CD14-positive monocyte (primary cell): ENCODE measurements at regions not wholly inside any gene's neighbourhood (a gene's known extent, or its start where the extent isn't known, plus 50 kb on each side); places are given as distances from the start of the nearest gene placed in this dataset.
A peak's percentile ranks its signal among the peaks of the same experiment; 100 is the strongest.

Experiments
- DNase-seq, 3 donors: peaks; one replicate each; pipeline ENCODE4 v3.0.0-alpha.2; 2011 to 2022
- H2AFZ ChIP-seq: 2 replicates; pipeline ENCODE4 v1.6.0; 2012; ENCODE audit warnings: mild to moderate bottlenecking, low read depth, low read length, inconsistent platforms; ENCODE audit not compliant: insufficient read depth, poor library complexity, severe bottlenecking
- H3K27ac ChIP-seq, 2 donors: 1 replicate in 1 of 2; 2 replicates in 1 of 2; pipeline ENCODE4 v1.5.1; 2012 to 2013; ENCODE audit warnings: low read length in 2 of 2, control low read depth in 1 of 2, inconsistent platforms in 1 of 2, low read depth in 1 of 2, mild to moderate bottlenecking in 1 of 2
- H3K27me3 ChIP-seq, 2 donors: one replicate each; pipeline versions ENCODE4 v1.6.0 to v1.6.1; 2011 to 2013; ENCODE audit warnings: low read length in 2 of 2; ENCODE audit not compliant: control insufficient read depth in 2 of 2, insufficient read depth in 2 of 2
- H3K36me3 ChIP-seq, 2 donors: replicated peaks in 1 of 2; 1 replicate in 1 of 2; 2 replicates in 1 of 2; pipeline versions ENCODE4 v1.5.1 to v1.6.1; 2012 to 2013; ENCODE audit warnings: low read length in 2 of 2, control low read depth in 1 of 2, inconsistent platforms in 1 of 2, mild to moderate bottlenecking in 1 of 2; ENCODE audit not compliant: insufficient read depth in 2 of 2, control insufficient read depth in 1 of 2
- H3K4me1 ChIP-seq, 2 donors: 1 replicate in 1 of 2; 2 replicates in 1 of 2; pipeline versions ENCODE4 v1.5.1 to v1.6.1; 2012 to 2013; ENCODE audit warnings: low read length in 2 of 2, control low read depth in 1 of 2, inconsistent platforms in 1 of 2, mild to moderate bottlenecking in 1 of 2, moderate library complexity in 1 of 2; ENCODE audit not compliant: insufficient read depth in 2 of 2, control insufficient read depth in 1 of 2
- H3K4me2 ChIP-seq: replicated peaks from 2 replicates; pipeline ENCODE3; 2012; ENCODE audit warnings: low read length, moderate library complexity, mild to moderate bottlenecking; ENCODE audit not compliant: poor library complexity, severe bottlenecking; ENCODE audit errors: extremely low read depth
- H3K4me3 ChIP-seq, 3 experiments: fragments of 200-600 bp in 1 of 3; sonication (generic) in 1 of 3; replicated peaks in 1 of 3; 1 replicate in 2 of 3; 2 replicates in 1 of 3; pipeline ENCODE4 v1.5.1; 2011 to 2013; ENCODE audit warnings: low read length in 3 of 3, mild to moderate bottlenecking in 3 of 3, control low read depth in 2 of 3, low read depth in 2 of 3, inconsistent platforms in 1 of 3, moderate library complexity in 1 of 3
- H3K79me2 ChIP-seq: 2 replicates; pipeline ENCODE4 v1.6.0; 2012; ENCODE audit warnings: mild to moderate bottlenecking, control low read depth, inconsistent platforms, low read length, moderate library complexity; ENCODE audit not compliant: insufficient read depth
- H3K9ac ChIP-seq: 2 replicates; pipeline ENCODE4 v1.6.0; 2017; ENCODE audit warnings: low read length, mild to moderate bottlenecking; ENCODE audit not compliant: insufficient read depth, poor library complexity, severe bottlenecking
- H3K9me3 ChIP-seq, 2 donors: replicated peaks in 1 of 2; 1 replicate in 1 of 2; 2 replicates in 1 of 2; pipeline versions ENCODE4 v1.5.1 to v1.6.1; 2012 to 2013; ENCODE audit warnings: low read length in 2 of 2, control low read depth in 1 of 2; ENCODE audit not compliant: control insufficient read depth in 1 of 2, insufficient read depth in 1 of 2
- H4K20me1 ChIP-seq: 2 replicates; pipeline ENCODE4 v1.6.0; 2012; ENCODE audit warnings: mild to moderate bottlenecking, low read length, control low read depth, moderate library complexity; ENCODE audit not compliant: insufficient read depth
- H3K27ac Mint-ChIP-seq, 7 donors: one replicate each; pipeline ENCODE4 v1.8.0; 2020; ENCODE audit warnings: mild to moderate bottlenecking in 7 of 7, mixed read lengths in 7 of 7, moderate library complexity in 6 of 7, inconsistent platforms in 2 of 7
- H3K27me3 Mint-ChIP-seq, 3 donors: one replicate each; pipeline ENCODE4 v1.8.0; 2021 to 2022; ENCODE audit warnings: low read depth in 3 of 3, mild to moderate bottlenecking in 3 of 3, mixed read lengths in 3 of 3, moderate library complexity in 3 of 3, inconsistent platforms in 1 of 3
- H3K36me3 Mint-ChIP-seq, 2 donors: one replicate each; pipeline ENCODE4 v1.8.0; 2020; ENCODE audit warnings: mixed read lengths in 2 of 2, inconsistent platforms in 1 of 2, mild to moderate bottlenecking in 1 of 2
- H3K4me1 Mint-ChIP-seq: one replicate; pipeline ENCODE4 v1.8.0; 2020; ENCODE audit warnings: mild to moderate bottlenecking, mixed read lengths
- H3K4me3 Mint-ChIP-seq, 2 donors: one replicate each; pipeline ENCODE4 v1.8.0; 2020; ENCODE audit warnings: mild to moderate bottlenecking in 2 of 2, mixed read lengths in 2 of 2, moderate library complexity in 1 of 2
- H3K9me3 Mint-ChIP-seq, 7 donors: one replicate each; pipeline ENCODE4 v1.8.0; 2020 to 2022; ENCODE audit warnings: mixed read lengths in 7 of 7, mild to moderate bottlenecking in 6 of 7, moderate library complexity in 6 of 7, inconsistent platforms in 2 of 7
- WGBS: methylation state at CpG from one replicate; pipeline ENCODE4 v1.1.5; 2013; ENCODE audit warnings: missing lambda C conversion rate; ENCODE audit not compliant: insufficient coverage; 5-methylcytosine and 5-hydroxymethylcytosine counted together
- intact Hi-C, 2 donors: fragments of 100-400 bp; cut with micrococcal nuclease; formaldehyde crosslinking; loops; one replicate each; pipeline versions ENCODE4 v1.15.0 to v1.15.1; 2023
- TF ChIP-seq, protein P1 (sequence below): fragments of 200-600 bp; IDR thresholded peaks from one replicate; pipeline ENCODE4 v1.8.0; 2022; ENCODE audit warnings: antibody characterized with exemption, mild to moderate bottlenecking

DNA sequence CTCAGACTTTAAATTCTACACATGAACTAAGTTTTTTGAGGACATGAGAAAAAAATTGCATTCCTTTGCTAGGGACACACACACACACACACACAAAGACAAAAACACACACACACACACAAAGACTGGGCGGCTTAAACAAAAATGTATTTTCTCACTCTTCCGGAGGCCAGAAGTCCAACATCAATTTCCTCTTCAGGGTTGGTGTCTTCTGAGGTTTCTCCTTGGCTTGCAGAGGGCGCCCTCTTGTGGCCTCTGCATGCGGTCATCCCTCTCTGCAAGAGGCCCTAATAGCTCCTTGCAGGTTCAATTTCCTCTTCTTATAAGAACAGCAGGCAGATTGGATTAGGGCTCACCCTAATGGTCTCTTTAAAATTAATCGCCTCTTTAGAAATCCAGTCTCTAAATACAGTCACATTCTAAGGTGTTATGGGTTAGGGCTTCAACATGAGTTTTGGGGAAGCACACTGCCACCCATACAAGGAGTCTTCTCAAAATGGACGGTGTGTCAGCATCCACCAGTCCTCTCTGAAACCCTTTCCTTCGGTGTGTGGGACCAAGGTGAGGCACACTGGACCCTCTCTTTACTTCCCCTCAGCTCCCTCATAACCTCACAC, 61.4 kb downstream of the GPR6 start:
- intact Hi-C loops, result loop anchor here (5.0 to 10.0 kb wide), 3 partner anchors 332 to 512 kb away; no protein-coding TSS in a partner anchor
- no peaks in the 10 kb centered on the region for H3K36me3 Mint-ChIP-seq
- Histone ChIP-seq H3K4me1 (peaks cover 14 to 21% of the 10 kb centered on the region in 2 donors), H4K20me1 (no peaks in the 10 kb centered on the region), H3K27ac (peak overlapping the region; percentile 14 to 52), H3K9me3 (no peaks in the 10 kb centered on the region), H3K9ac (peak overlapping the region; percentile 51), H2AFZ (peak overlapping the region; percentile 88), H3K4me2 (peak overlapping the region; percentile 77), H3K79me2 (no peaks in the 10 kb centered on the region), H3K27me3 (no peaks in the 10 kb centered on the region), H3K36me3 (no peaks in the 10 kb centered on the region), H3K4me3 (peak overlapping the region; percentile 46 to 77 (median 70))
- 0% methylated on average over 3 of the region's 7 CpGs for WGBS
- H3K4me1 Mint-ChIP-seq, result peaks cover 18% of the 10 kb centered on the region
- peaks cover 0 to 7% (median 6%) of the 10 kb centered on the region in 3 donors for H3K27me3 Mint-ChIP-seq
- peak overlapping the region; percentile 63 to 88 (median 84) for H3K27ac Mint-ChIP-seq
- TF ChIP-seq, protein P1, sequence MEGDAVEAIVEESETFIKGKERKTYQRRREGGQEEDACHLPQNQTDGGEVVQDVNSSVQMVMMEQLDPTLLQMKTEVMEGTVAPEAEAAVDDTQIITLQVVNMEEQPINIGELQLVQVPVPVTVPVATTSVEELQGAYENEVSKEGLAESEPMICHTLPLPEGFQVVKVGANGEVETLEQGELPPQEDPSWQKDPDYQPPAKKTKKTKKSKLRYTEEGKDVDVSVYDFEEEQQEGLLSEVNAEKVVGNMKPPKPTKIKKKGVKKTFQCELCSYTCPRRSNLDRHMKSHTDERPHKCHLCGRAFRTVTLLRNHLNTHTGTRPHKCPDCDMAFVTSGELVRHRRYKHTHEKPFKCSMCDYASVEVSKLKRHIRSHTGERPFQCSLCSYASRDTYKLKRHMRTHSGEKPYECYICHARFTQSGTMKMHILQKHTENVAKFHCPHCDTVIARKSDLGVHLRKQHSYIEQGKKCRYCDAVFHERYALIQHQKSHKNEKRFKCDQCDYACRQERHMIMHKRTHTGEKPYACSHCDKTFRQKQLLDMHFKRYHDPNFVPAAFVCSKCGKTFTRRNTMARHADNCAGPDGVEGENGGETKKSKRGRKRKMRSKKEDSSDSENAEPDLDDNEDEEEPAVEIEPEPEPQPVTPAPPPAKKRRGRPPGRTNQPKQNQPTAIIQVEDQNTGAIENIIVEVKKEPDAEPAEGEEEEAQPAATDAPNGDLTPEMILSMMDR, result peak; percentile 80
- peak overlapping the region; percentile 93 to 96 for H3K4me3 Mint-ChIP-seq
- no peaks in the 10 kb centered on the region for H3K9me3 Mint-ChIP-seq
- peak; percentile 83 for DNase-seq

DNA sequence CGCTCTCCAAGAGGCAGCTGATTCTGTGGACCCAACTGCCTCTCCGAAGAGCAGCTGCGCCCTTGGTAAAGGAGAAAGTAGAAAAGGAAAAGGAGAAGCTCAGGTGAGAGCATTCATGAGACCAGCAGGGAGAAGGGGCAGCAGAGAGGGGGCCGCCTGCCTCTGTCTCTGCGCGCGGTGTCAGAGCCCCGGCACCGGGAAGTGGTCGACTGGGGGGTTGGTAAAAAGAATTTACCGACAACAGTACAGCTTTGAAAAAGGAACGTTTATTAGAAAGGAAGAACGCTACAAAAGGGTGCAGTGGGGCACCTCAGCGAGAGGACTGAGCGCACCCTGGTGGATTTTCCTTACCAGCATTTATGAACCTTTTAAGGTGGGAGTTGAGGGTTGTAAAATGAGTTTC, 61.9 kb downstream of the GPR6 start:
- peak overlapping the region; percentile 93 to 96 for H3K4me3 Mint-ChIP-seq
- intact Hi-C loops, result loop anchor here (5.0 to 10.0 kb wide), 3 partner anchors 333 to 513 kb away; no protein-coding TSS in a partner anchor
- H3K79me2 ChIP-seq, result no peaks in the 10 kb centered on the region
- WGBS, result 0% methylated on average over 12 of the region's 15 CpGs
- peak overlapping the region in 6 of 7 donors; percentile 31 to 88 (median 86) for H3K27ac Mint-ChIP-seq
- TF ChIP-seq, protein P1, result no peak
- H3K9me3 ChIP-seq, result no peaks in the 10 kb centered on the region
- H3K27me3 Mint-ChIP-seq, result peaks cover 0 to 7% (median 5%) of the 10 kb centered on the region in 3 donors
- peak in 2 of 3 donors; percentile 16 to 28 for DNase-seq
- H3K27ac ChIP-seq, result peak overlapping the region; percentile 14 to 52
- H2AFZ ChIP-seq, result peak overlapping the region; percentile 88
- no peaks in the 10 kb centered on the region for H3K27me3 ChIP-seq
- H3K36me3 ChIP-seq, result no peaks in the 10 kb centered on the region
- H3K9me3 Mint-ChIP-seq, result no peaks in the 10 kb centered on the region
- H3K36me3 Mint-ChIP-seq, result no peaks in the 10 kb centered on the region
- H3K4me3 ChIP-seq, result peak overlapping the region; percentile 46 to 77 (median 70)
- peak overlapping the region; percentile 51 for H3K9ac ChIP-seq
- H3K4me1 ChIP-seq, result peaks cover 14 to 21% of the 10 kb centered on the region in 2 donors
- peak overlapping the region; percentile 77 for H3K4me2 ChIP-seq
- no peaks in the 10 kb centered on the region for H4K20me1 ChIP-seq
- peaks cover 18% of the 10 kb centered on the region for H3K4me1 Mint-ChIP-seq
